ENCODE measurements at regions not wholly inside any gene's neighbourhood (a gene's known extent, or its start where the extent isn't known, plus 50 kb on each side); places are given as distances from the start of the nearest gene placed in this dataset.

GRCh38 chr12:19613051-19613535 lies 173.8 kb downstream of the AEBP2 start:
- no peaks in the 10 kb centered on the region for H3K4me1 ChIP-seq (ENCODE audit: control insufficient read depth in 1 of 2, insufficient read depth in 2 of 2, low read length in 2 of 2)
- H3K9ac ChIP-seq (ENCODE audit: low read length) = no peak overlapping the region
- intact Hi-C loops (cut with micrococcal nuclease) = no loop called here
- H2AFZ ChIP-seq (ENCODE audit: low read depth, low read length, poor library complexity, severe bottlenecking) = no peak overlapping the region
- POLR2A ChIA-PET = no interaction called here
- no peak for DNase-seq (ENCODE audit: low read depth, low spot score)
- no peak for TF ChIP-seq EZH2 (IDR thresholded peaks at IDR 0.05)
- TF ChIP-seq RAD21 (IDR thresholded peaks at IDR 0.05; ENCODE audit: low read depth) = no peak
- TF ChIP-seq ZFX (IDR thresholded peaks at IDR 0.05) = no peak
- no peak for TF ChIP-seq CEBPB (IDR thresholded peaks at IDR 0.05; ENCODE audit: low read depth)
- no peak for TF ChIP-seq SIN3A (IDR thresholded peaks at IDR 0.05; ENCODE audit: low read depth)
- TF ChIP-seq JUND (IDR thresholded peaks at IDR 0.05) = no peak
- TF ChIP-seq ZNF274 (IDR thresholded peaks at IDR 0.05; ENCODE audit: low read depth, low read length) = no peak
- TF ChIP-seq TCF7L2 (IDR thresholded peaks at IDR 0.05; ENCODE audit: borderline replicate concordance, extremely low read depth, insufficient read depth, insufficient read length) = no peak
- no peak for TF ChIP-seq YY1 (IDR thresholded peaks at IDR 0.05; ENCODE audit: extremely low read depth, insufficient replicate concordance, low read depth, low read length)
- TF ChIP-seq ZBTB33 (IDR thresholded peaks at IDR 0.05; ENCODE audit: extremely low read depth, insufficient replicate concordance, low read length) = no peak
- no peak for TF ChIP-seq CTCF (IDR thresholded peaks at IDR 0.05 in 2 of 3, conservative IDR thresholded peaks at IDR 0.05 in 1 of 3; ENCODE audit: borderline replicate concordance in 1 of 3, insufficient read depth in 1 of 3, low read depth in 2 of 3, low read length in 2 of 3)
- no peak for TF ChIP-seq POLR2A (IDR thresholded peaks at IDR 0.05; ENCODE audit: borderline replicate concordance, extremely low read depth, insufficient read depth, insufficient read length)
- TF ChIP-seq EGR1 (IDR thresholded peaks at IDR 0.05; ENCODE audit: low read depth) = no peak
- no peak for TF ChIP-seq FOSL1 (IDR thresholded peaks at IDR 0.05; ENCODE audit: low read depth)
- TF ChIP-seq ELF1 (IDR thresholded peaks at IDR 0.05; ENCODE audit: borderline replicate concordance, low read depth) = no peak
- no peak for TF ChIP-seq REST (IDR thresholded peaks at IDR 0.05; ENCODE audit: low read depth)
- TF ChIP-seq CBX3 (IDR thresholded peaks at IDR 0.05; ENCODE audit: low read depth) = no peak
- no peak for TF ChIP-seq SP1 (IDR thresholded peaks at IDR 0.05; ENCODE audit: low read depth)
- no peak for TF ChIP-seq MAX (IDR thresholded peaks at IDR 0.05)
- no peak for ATAC-seq
- H3K36me3 ChIP-seq (ENCODE audit: control insufficient read depth in 1 of 2, insufficient read depth in 2 of 2, low read length in 2 of 2) = no peaks in the 10 kb centered on the region
- no peaks in the 10 kb centered on the region for H3K79me2 ChIP-seq (ENCODE audit: insufficient read depth, low read length)
- no peaks in the 10 kb centered on the region for H3K27me3 ChIP-seq (ENCODE audit: insufficient read depth, low read length)
- peaks cover 0 to 5% of the 10 kb centered on the region in 2 experiments; a peak in 1 of 4 replicates for H3K9me3 ChIP-seq (ENCODE audit: control insufficient read depth in 1 of 2, insufficient read depth in 1 of 2, low read depth in 1 of 2, low read length in 2 of 2)
- BruUV-seq (replicated peaks) = no TSS peak
- no peaks in the 10 kb centered on the region for H4K20me1 ChIP-seq (ENCODE audit: insufficient read depth)
- H3K4me2 ChIP-seq (ENCODE audit: low read length) = no peak overlapping the region
- CTCF ChIA-PET = no interaction called here
- H3K9me2 ChIP-seq (ENCODE audit: insufficient read depth) = no peaks in the 10 kb centered on the region
- RAD21 ChIA-PET (ENCODE audit: low non-redundant PET in 1 of 2, low total read pairs in 2 of 2, uncharacterized antibody in 2 of 2, unreplicated experiment in 2 of 2) = no interaction called here
- H3K27ac ChIP-seq (ENCODE audit: low read depth, low read length) = no peak overlapping the region
- no peak overlapping the region for H3K4me3 ChIP-seq (replicated peaks in 1 of 2; ENCODE audit: low read depth in 1 of 2, low read length in 2 of 2)
